HCT116 (cell line): ENCODE measurements at regions not wholly inside any gene's neighbourhood (a gene's known extent, or its start where the extent isn't known, plus 50 kb on each side); places are given as distances from the start of the nearest gene placed in this dataset.

Experiments
- ATAC-seq: fragments of 200-7000 bp; cut with Tn5 transposase; 2 replicates; pipeline ENCODE4 v1.9.1; 2020; ENCODE audit warnings: mild to moderate bottlenecking, moderate library complexity
- BruUV-seq: library from RNA; stranded (reverse); fragments of 400-500 nt; replicated peaks from 2 replicates; lab custom pipeline; 2021; lab: Mats Ljungman, UMichigan
- CTCF ChIA-PET: fragments of 300-600 bp; sonication (Branson Sonifier 250); formaldehyde crosslinking; loops from one replicate; lab custom pipeline; 2021; ENCODE audit warnings: antibody characterized with exemption; lab: Charles Lee
- POLR2A ChIA-PET: fragments of 300-600, 350-600 bp; sonication (Branson Sonifier 250); formaldehyde crosslinking; loops from one replicate; lab custom pipeline; 2021; ENCODE audit warnings: antibody characterized with exemption; lab: Charles Lee
- RAD21 ChIA-PET, 2 experiments: fragments of 300-600 bp; sonication (Branson Sonifier 250); formaldehyde crosslinking; loops; one replicate each; lab custom pipeline; 2023; ENCODE audit warnings: low total read pairs in 2 of 2; ENCODE audit not compliant: uncharacterized antibody in 2 of 2, unreplicated experiment in 2 of 2, low non-redundant PET in 1 of 2; lab: Charles Lee
- DNase-seq: peaks from one replicate; pipeline ENCODE4 v3.0.0-alpha.2; 2010; ENCODE audit warnings: low read depth, low spot score
- H2AFZ ChIP-seq: fragments of 200-600 bp; shearing (Covaris generic), sonication (generic); 2 replicates; pipeline ENCODE4 v1.6.1; 2017; ENCODE audit warnings: low read depth, mixed run types, mixed read lengths, antibody characterized with exemption, low read length; ENCODE audit not compliant: poor library complexity, severe bottlenecking
- H3K27ac ChIP-seq: 2 replicates; pipeline ENCODE4 v1.5.1; 2012; ENCODE audit warnings: low read depth, low read length
- H3K27me3 ChIP-seq: fragments of 200-600 bp; sonication (generic); 2 replicates; pipeline ENCODE4 v1.6.1; 2016; ENCODE audit warnings: mixed run types, low read length, mixed read lengths; ENCODE audit not compliant: insufficient read depth
- H3K36me3 ChIP-seq, 2 experiments: fragments of 200-500 bp in 1 of 2; fragments of 200-600 bp in 1 of 2; sonication (Bioruptor generic) in 1 of 2; sonication (generic) in 1 of 2; 2 replicates each; pipeline versions ENCODE4 v1.5.1 to v1.6.1; 2014 to 2016; ENCODE audit warnings: low read length in 2 of 2, inconsistent platforms in 1 of 2, mixed read lengths in 1 of 2, mixed run types in 1 of 2; ENCODE audit not compliant: insufficient read depth in 2 of 2, control insufficient read depth in 1 of 2
- H3K4me1 ChIP-seq, 2 experiments: fragments of 200-600 bp in 1 of 2; sonication (generic) in 1 of 2; 2 replicates each; pipeline versions ENCODE4 v1.5.1 to v1.6.1; 2012 to 2017; ENCODE audit warnings: low read length in 2 of 2, inconsistent platforms in 1 of 2, mild to moderate bottlenecking in 1 of 2, mixed read lengths in 1 of 2, mixed run types in 1 of 2, moderate library complexity in 1 of 2; ENCODE audit not compliant: insufficient read depth in 2 of 2, control insufficient read depth in 1 of 2
- H3K4me2 ChIP-seq: fragments of 200-600 bp; sonication (generic); 2 replicates; pipeline ENCODE4 v1.6.1; 2017; ENCODE audit warnings: mixed run types, low read length, mixed read lengths
- H3K4me3 ChIP-seq, 2 experiments: fragments of 200-600 bp in 1 of 2; sonication (generic) in 1 of 2; replicated peaks in 1 of 2; 2 replicates each; pipeline ENCODE4 v1.5.1; 2011 to 2016; ENCODE audit warnings: low read length in 2 of 2, control low read depth in 1 of 2, low read depth in 1 of 2, mild to moderate bottlenecking in 1 of 2, mixed read lengths in 1 of 2, mixed run types in 1 of 2
- H3K79me2 ChIP-seq: fragments of 200-600 bp; sonication (generic); 2 replicates; pipeline ENCODE4 v1.6.1; 2017; ENCODE audit warnings: mild to moderate bottlenecking, mixed run types, low read length, moderate library complexity, mixed read lengths; ENCODE audit not compliant: insufficient read depth
- H3K9ac ChIP-seq: fragments of 200-600 bp; sonication (generic); 2 replicates; pipeline ENCODE4 v1.6.1; 2016; ENCODE audit warnings: low read length, mixed read lengths
- H3K9me2 ChIP-seq: fragments of 200-600 bp; sonication (generic), shearing (Covaris generic); 2 replicates; pipeline ENCODE4 v1.6.1; 2017; ENCODE audit warnings: mixed run types, mild to moderate bottlenecking, moderate library complexity; ENCODE audit not compliant: insufficient read depth
- H3K9me3 ChIP-seq, 2 experiments: fragments of 200-500 bp in 1 of 2; fragments of 200-600 bp in 1 of 2; sonication (Bioruptor generic) in 1 of 2; sonication (generic) in 1 of 2; 2 replicates each; pipeline ENCODE4 v1.6.1; 2014 to 2017; ENCODE audit warnings: low read length in 2 of 2, mixed read lengths in 2 of 2, inconsistent platforms in 1 of 2, low read depth in 1 of 2, mild to moderate bottlenecking in 1 of 2, mixed run types in 1 of 2, moderate library complexity in 1 of 2; ENCODE audit not compliant: control insufficient read depth in 1 of 2, insufficient read depth in 1 of 2
- H4K20me1 ChIP-seq: fragments of 200-600 bp; sonication (generic), shearing (Covaris generic); 2 replicates; pipeline ENCODE4 v1.6.1; 2017; ENCODE audit warnings: mixed run types, mild to moderate bottlenecking, moderate library complexity; ENCODE audit not compliant: insufficient read depth
- CEBPB ChIP-seq: IDR thresholded peaks from 2 replicates; pipeline ENCODE4 v1.6.1; 2012; ENCODE audit warnings: low read depth
- CTCF ChIP-seq, 3 experiments: fragments of 200-600 bp in 1 of 3; sonication (generic) in 1 of 3; IDR thresholded peaks in 2 of 3; conservative IDR thresholded peaks in 1 of 3; 2 replicates each; pipeline ENCODE4 v1.5.1; 2012 to 2017; ENCODE audit warnings: low read depth in 2 of 3, low read length in 2 of 3, antibody characterized with exemption in 1 of 3, borderline replicate concordance in 1 of 3, control low read depth in 1 of 3, mild to moderate bottlenecking in 1 of 3, mixed read lengths in 1 of 3, mixed run types in 1 of 3, moderate library complexity in 1 of 3; ENCODE audit not compliant: insufficient read depth in 1 of 3
- EGR1 ChIP-seq: IDR thresholded peaks from 2 replicates; pipeline ENCODE4 v1.6.1; 2012; ENCODE audit warnings: low read depth
- ELF1 ChIP-seq: IDR thresholded peaks from 2 replicates; pipeline ENCODE4 v1.6.1; 2012; ENCODE audit warnings: low read depth, borderline replicate concordance
- EZH2 ChIP-seq: fragments of 200-600 bp; sonication (generic); IDR thresholded peaks from 2 replicates; pipeline ENCODE4 v1.6.1; 2017; ENCODE audit warnings: antibody characterized with exemption, mixed run types
- EZH2phosphoT487 ChIP-seq: fragments of 200-600 bp; IDR thresholded peaks from 2 replicates; pipeline ENCODE4 v1.6.1; 2018; ENCODE audit warnings: antibody characterized with exemption, borderline replicate concordance
- JUND ChIP-seq: IDR thresholded peaks from 2 replicates; pipeline ENCODE4 v1.6.1; 2012
- POLR2A ChIP-seq: IDR thresholded peaks from 2 replicates; pipeline ENCODE4 v1.7.0; 2011; ENCODE audit warnings: borderline replicate concordance; ENCODE audit not compliant: insufficient read depth, insufficient read length; ENCODE audit errors: extremely low read depth
- POLR2AphosphoS5 ChIP-seq: IDR thresholded peaks from 2 replicates; pipeline ENCODE4 v1.6.1; 2011; ENCODE audit warnings: mild to moderate bottlenecking, low read depth, low read length, moderate library complexity
- RAD21 ChIP-seq: IDR thresholded peaks from 2 replicates; pipeline ENCODE4 v1.6.1; 2012; ENCODE audit warnings: low read depth, mild to moderate bottlenecking
- SIN3A ChIP-seq: IDR thresholded peaks from 2 replicates; pipeline ENCODE4 v1.6.1; 2012; ENCODE audit warnings: low read depth
- TCF7L2 ChIP-seq: IDR thresholded peaks from 2 replicates; pipeline ENCODE4 v1.7.0; 2011; ENCODE audit warnings: borderline replicate concordance, inconsistent platforms; ENCODE audit not compliant: insufficient read depth, insufficient read length; ENCODE audit errors: extremely low read depth
- YY1 ChIP-seq: IDR thresholded peaks from 2 replicates; pipeline ENCODE4 v1.6.1; 2011; ENCODE audit warnings: low read length, low read depth, moderate library complexity, mild to moderate bottlenecking; ENCODE audit not compliant: insufficient replicate concordance; ENCODE audit errors: extremely low read depth
- ZFX ChIP-seq: fragments of 450-650 bp; IDR thresholded peaks from 2 replicates; pipeline ENCODE4 v1.6.1; 2017
- ZNF274 ChIP-seq: fragments of 200-500 bp; sonication (Bioruptor generic); IDR thresholded peaks from 2 replicates; pipeline ENCODE4 v1.6.1; 2014; ENCODE audit warnings: mild to moderate bottlenecking, low read depth, low read length, inconsistent platforms
- intact Hi-C: fragments of 100-400 bp; cut with micrococcal nuclease; formaldehyde crosslinking; loops from 2 replicates; pipeline ENCODE4 v1.10.0; 2022
- TF ChIP-seq, protein P1 (sequence below): IDR thresholded peaks from 2 replicates; pipeline ENCODE4 v1.6.1; 2012
- TF ChIP-seq, protein P2 (sequence below): IDR thresholded peaks from 2 replicates; pipeline ENCODE4 v1.6.1; 2011; ENCODE audit warnings: mild to moderate bottlenecking, low read length, moderate library complexity; ENCODE audit not compliant: insufficient replicate concordance; ENCODE audit errors: extremely low read depth

- TF ChIP-seq ZFX = no peak
- TF ChIP-seq RAD21 = no peak
- no peak for TF ChIP-seq ZNF274
These were observed 63.0 kb downstream of the HES1 start for GRCh38 chr3:194198938-194199337.

DNA sequence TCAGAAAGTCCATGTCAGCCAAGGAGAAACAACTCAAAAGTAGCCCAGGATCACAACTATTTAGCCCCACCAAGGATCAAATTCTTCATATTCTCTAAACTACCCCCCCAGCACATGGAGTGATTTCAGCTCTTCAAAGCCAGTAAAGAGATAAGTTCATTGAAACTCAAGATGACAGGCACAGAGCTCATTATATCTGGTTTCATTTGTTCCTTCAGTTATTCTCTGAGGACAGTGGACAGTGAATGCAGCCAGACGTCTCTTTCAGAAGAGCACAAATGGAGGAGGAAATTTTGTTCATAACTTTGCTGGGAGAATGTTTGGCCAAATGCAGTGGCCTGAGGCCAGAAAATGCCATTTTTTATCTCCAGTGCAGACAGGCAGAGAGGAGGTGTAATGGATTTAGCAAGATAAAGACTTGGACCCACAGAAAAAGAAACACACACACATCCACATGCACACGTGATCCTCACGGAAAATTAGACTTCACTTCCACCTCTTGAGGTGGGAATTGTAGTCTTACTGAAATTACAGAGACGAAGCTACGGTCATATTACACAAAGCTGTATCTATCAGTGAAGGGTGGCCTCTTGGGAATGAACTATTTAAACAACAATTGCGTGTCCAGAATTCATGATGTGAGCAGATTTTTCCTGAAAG, 64.6 kb downstream of the HES1 start:
- no peak for ATAC-seq
- ChIA-PET RAD21 (interaction anchor here in 1 of 2 experiments (0.7 kb wide), 1 partner anchor 458 kb away, joined by 5 read pairs; no protein-coding TSS in a partner anchor), CTCF (no interaction called here), POLR2A (no interaction called here)
- Histone ChIP-seq H3K4me2 (no peak overlapping the region), H3K9me3 (no peaks in the 10 kb centered on the region), H3K27me3 (no peaks in the 10 kb centered on the region), H4K20me1 (no peaks in the 10 kb centered on the region), H2AFZ (no peak overlapping the region), H3K27ac (no peak overlapping the region), H3K4me1 (peaks cover 10 to 18% of the 10 kb centered on the region in 2 experiments; a peak in 3 of 4 replicates), H3K9ac (no peak overlapping the region), H3K36me3 (no peaks in the 10 kb centered on the region), H3K79me2 (no peaks in the 10 kb centered on the region), H3K4me3 (no peak overlapping the region), H3K9me2 (no peaks in the 10 kb centered on the region)
- DNase-seq = no peak
- intact Hi-C loops = no loop called here
- no TSS peak for BruUV-seq
- TF ChIP-seq, protein P1, sequence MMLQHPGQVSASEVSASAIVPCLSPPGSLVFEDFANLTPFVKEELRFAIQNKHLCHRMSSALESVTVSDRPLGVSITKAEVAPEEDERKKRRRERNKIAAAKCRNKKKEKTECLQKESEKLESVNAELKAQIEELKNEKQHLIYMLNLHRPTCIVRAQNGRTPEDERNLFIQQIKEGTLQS = no peak
- TF ChIP-seq RAD21 (no peak), YY1 (no peak), SIN3A (no peak), JUND (no peak), TCF7L2 (no peak), ELF1 (no peak), CTCF (IDR thresholded peaks at IDR 0.05 in 2 of 3, conservative IDR thresholded peaks at IDR 0.05 in 1 of 3; ENCODE audit: borderline replicate concordance in 1 of 3, insufficient read depth in 1 of 3, low read depth in 2 of 3, low read length in 2 of 3) (no peak), EZH2phosphoT487 (no peak), POLR2AphosphoS5 (no peak), CEBPB (no peak), ZNF274 (no peak), EGR1 (no peak), POLR2A (no peak), EZH2 (no peak)
- TF ChIP-seq, protein P2, sequence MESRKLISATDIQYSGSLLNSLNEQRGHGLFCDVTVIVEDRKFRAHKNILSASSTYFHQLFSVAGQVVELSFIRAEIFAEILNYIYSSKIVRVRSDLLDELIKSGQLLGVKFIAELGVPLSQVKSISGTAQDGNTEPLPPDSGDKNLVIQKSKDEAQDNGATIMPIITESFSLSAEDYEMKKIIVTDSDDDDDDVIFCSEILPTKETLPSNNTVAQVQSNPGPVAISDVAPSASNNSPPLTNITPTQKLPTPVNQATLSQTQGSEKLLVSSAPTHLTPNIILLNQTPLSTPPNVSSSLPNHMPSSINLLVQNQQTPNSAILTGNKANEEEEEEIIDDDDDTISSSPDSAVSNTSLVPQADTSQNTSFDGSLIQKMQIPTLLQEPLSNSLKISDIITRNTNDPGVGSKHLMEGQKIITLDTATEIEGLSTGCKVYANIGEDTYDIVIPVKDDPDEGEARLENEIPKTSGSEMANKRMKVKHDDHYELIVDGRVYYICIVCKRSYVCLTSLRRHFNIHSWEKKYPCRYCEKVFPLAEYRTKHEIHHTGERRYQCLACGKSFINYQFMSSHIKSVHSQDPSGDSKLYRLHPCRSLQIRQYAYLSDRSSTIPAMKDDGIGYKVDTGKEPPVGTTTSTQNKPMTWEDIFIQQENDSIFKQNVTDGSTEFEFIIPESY = no peak

More at GRCh38 chr3:194198938-194199337, 63.0 kb downstream of the HES1 start:
- intact Hi-C loops = no loop called here
- ATAC-seq = no peak
- Histone ChIP-seq H3K36me3 (no peaks in the 10 kb centered on the region), H3K79me2 (no peaks in the 10 kb centered on the region), H3K27me3 (no peaks in the 10 kb centered on the region), H3K4me1 (peaks cover 6 to 7% of the 10 kb centered on the region in 2 experiments; a peak in 1 of 4 replicates), H2AFZ (no peak overlapping the region), H3K9ac (no peak overlapping the region), H3K4me2 (no peak overlapping the region), H3K9me3 (no peaks in the 10 kb centered on the region), H3K27ac (no peak overlapping the region), H4K20me1 (no peaks in the 10 kb centered on the region), H3K4me3 (no peak overlapping the region), H3K9me2 (no peaks in the 10 kb centered on the region)
- POLR2A ChIA-PET = no interaction called here
- CTCF ChIA-PET = no interaction called here
- RAD21 ChIA-PET = no interaction called here
- no TSS peak for BruUV-seq
- no peak for DNase-seq
